Muscle of leg (tissue), 3 donors: ENCODE measurements at regions not wholly inside any gene's neighbourhood (a gene's known extent, or its start where the extent isn't known, plus 50 kb on each side); places are given as distances from the start of the nearest gene placed in this dataset.

ENCODE experiments used
- DNase-seq: peaks from one replicate; pipeline ENCODE4 v3.0.0; 2013
- H3K27ac ChIP-seq: one replicate; pipeline ENCODE4 v1.5.1; 2013; ENCODE audit warnings: mild to moderate bottlenecking, low read length, control low read depth
- H3K27me3 ChIP-seq: one replicate; pipeline ENCODE4 v1.6.1; 2013; ENCODE audit warnings: low read length; ENCODE audit not compliant: control insufficient read depth, insufficient read depth
- H3K36me3 ChIP-seq: one replicate; pipeline ENCODE4 v1.6.1; 2013; ENCODE audit warnings: low read length; ENCODE audit not compliant: control insufficient read depth, insufficient read depth
- H3K4me1 ChIP-seq: one replicate; pipeline ENCODE4 v1.6.1; 2013; ENCODE audit warnings: low read length; ENCODE audit not compliant: control insufficient read depth, insufficient read depth
- H3K4me3 ChIP-seq: one replicate; pipeline ENCODE4 v1.5.1; 2013; ENCODE audit warnings: low read length, control low read depth
- H3K9me3 ChIP-seq: replicated peaks from 2 replicates; pipeline ENCODE4 v1.6.1; 2013; ENCODE audit warnings: low read depth, low read length; ENCODE audit not compliant: control insufficient read depth
- WGBS: methylation state at CpG from one replicate; pipeline ENCODE4 v1.1.5; 2013; ENCODE audit warnings: missing lambda C conversion rate; ENCODE audit not compliant: insufficient coverage; 5-methylcytosine and 5-hydroxymethylcytosine counted together

DNA sequence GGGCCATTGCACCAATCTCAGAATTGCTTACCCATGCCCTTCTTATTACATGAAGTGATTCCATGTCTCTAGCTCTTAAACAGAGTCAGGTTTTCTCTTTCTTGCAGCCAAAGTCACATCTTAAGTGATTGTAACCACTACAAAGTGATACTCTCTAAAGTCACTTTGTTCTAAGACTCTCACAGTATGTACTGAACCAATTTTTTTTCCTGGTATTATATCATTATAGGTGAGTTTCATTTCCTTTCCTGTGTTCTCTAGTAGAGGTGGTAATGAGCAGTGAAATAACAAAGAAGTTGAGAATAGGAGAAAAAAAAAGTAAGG, 66.3 kb upstream of the DARS1 start:
- DNase-seq = no peak
- H3K4me3 ChIP-seq = no peak overlapping the region
- H3K27ac ChIP-seq = no peak overlapping the region
- H3K9me3 ChIP-seq = no peaks in the 10 kb centered on the region
- H3K27me3 ChIP-seq = no peaks in the 10 kb centered on the region
- no peaks in the 10 kb centered on the region for H3K36me3 ChIP-seq
- peaks cover 24% of the 10 kb centered on the region for H3K4me1 ChIP-seq

DNA sequence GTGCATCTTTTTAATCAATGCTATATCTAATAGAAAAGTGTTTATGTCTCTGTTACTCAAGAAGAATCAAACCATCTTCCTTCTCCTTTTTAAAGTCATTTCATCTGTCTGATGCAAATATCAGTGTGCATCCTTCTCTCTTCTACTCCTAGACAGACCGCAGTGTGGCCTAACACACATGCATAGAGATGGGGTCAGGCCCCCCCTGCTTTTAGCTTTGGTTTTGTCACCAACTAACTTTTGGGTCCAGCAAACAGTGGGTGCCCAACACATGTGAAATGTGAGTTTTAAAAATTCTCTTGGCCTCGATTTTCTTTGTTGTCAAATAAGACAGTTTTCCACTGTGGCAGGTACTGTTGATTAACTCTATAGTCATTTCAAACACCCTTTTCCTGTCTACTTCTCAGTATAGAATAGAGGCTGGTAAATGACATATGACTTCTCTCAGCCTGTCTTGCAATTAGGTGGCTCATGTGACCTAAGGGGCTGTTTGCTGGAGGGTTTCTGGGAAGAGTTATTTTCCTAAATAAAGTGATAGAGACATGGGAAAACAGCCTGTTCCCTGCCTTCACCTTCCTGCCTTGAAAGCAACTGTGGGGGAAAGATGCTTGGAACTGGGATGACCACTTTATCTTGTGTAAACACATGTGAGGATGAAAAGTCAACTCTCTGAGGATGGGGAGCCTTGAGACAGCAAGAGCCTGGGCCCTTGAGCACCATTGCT, 65.7 kb upstream of the DARS1 start:
- H3K9me3 ChIP-seq = no peaks in the 10 kb centered on the region
- H3K4me1 ChIP-seq = peaks cover 24% of the 10 kb centered on the region
- DNase-seq = no peak
- H3K27ac ChIP-seq = no peak overlapping the region
- H3K27me3 ChIP-seq = no peaks in the 10 kb centered on the region
- no peak overlapping the region for H3K4me3 ChIP-seq
- no peaks in the 10 kb centered on the region for H3K36me3 ChIP-seq
- no CpG with 5 or more reads among the region's 2 CpGs for WGBS

DNA sequence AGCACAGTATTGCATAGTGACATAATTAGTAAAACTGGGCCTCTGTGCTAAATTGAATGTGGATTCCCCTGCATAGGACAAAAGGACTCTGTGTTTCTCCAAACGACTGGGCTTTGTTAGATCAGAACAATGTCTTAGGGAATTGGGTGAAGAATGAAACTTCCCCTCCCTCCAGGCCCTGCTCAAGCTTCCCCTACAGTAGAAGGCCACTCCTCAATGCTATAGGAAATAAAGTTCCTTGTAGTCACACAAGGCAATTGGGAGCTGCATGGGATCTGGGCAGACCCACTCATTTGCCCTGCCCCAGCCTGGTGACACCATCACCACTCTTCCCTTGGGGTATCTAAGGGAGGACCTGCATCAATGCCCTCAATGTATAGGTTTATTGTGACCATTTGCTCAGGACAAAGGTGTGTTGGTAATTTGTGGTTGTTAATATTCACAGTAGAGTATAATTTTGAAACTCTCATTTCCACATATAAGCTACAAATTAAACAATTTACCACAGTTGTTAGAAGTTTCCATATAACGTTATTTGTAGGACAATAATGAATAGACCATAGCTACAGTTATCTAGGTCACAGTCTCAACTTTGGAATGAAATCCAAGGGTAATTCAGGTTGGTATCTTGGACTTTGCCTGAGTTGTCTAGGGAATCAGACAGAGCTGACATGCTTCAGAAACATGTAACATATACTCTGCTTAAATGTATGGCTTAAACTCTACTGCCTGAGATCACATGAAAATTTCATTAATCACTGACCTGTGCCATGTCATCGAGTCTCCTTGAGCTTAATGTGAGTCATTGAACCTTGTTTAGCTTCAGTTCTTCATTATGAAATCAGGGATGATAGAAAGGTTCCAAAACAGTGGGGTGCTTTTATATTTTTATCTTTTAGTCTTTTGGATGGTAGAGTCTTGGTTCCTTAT, 64.8 kb upstream of the DARS1 start:
- peaks cover 24% of the 10 kb centered on the region for H3K4me1 ChIP-seq
- H3K9me3 ChIP-seq = no peaks in the 10 kb centered on the region
- no CpG with 5 or more reads among the region's 3 CpGs for WGBS
- H3K36me3 ChIP-seq = no peaks in the 10 kb centered on the region
- no peak overlapping the region for H3K27ac ChIP-seq
- no peak overlapping the region for H3K4me3 ChIP-seq
- no peaks in the 10 kb centered on the region for H3K27me3 ChIP-seq
- no peak for DNase-seq

DNA sequence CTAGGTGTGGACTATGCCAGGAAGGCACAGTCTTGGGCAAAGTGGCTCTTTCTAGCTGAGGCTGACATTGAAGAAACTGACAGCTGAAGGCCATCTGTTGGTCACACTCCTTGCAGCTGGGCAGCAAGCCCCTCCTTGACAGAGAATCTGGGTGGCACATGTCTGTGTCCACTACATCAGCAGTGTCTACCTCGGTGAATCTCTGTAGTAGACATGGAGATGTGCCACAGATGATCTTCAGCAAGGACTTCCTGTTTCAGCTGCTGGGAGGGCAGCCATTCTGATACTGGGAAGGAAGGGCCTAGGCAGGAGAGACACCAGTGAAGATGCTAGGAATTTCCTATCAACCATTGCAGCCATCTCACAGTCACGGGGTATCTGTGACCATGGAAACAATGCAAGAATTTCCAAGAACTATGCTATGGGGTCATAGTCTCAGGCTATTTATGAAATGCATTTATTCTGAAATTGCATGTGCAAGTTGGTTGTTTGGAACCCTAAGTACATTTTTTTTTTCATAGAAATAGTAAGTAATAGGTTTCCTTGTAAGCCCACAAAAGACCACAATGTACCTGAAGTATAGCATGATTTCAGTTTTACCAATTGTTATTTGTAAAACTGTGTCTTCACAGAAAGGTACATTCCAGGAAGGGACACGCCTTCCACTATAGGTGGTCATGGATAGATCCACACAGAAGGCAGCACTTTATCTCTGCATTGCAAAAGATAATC, 63.8 kb upstream of the DARS1 start:
- peak; percentile 89 for DNase-seq
- H3K27ac ChIP-seq = peak overlapping the region; percentile 59
- no peaks in the 10 kb centered on the region for H3K27me3 ChIP-seq
- no peaks in the 10 kb centered on the region for H3K36me3 ChIP-seq
- no peaks in the 10 kb centered on the region for H3K9me3 ChIP-seq
- H3K4me3 ChIP-seq = no peak overlapping the region
- H3K4me1 ChIP-seq = peaks cover 24% of the 10 kb centered on the region
- WGBS = 100% methylated on average over 1 of the region's 3 CpGs

DNA sequence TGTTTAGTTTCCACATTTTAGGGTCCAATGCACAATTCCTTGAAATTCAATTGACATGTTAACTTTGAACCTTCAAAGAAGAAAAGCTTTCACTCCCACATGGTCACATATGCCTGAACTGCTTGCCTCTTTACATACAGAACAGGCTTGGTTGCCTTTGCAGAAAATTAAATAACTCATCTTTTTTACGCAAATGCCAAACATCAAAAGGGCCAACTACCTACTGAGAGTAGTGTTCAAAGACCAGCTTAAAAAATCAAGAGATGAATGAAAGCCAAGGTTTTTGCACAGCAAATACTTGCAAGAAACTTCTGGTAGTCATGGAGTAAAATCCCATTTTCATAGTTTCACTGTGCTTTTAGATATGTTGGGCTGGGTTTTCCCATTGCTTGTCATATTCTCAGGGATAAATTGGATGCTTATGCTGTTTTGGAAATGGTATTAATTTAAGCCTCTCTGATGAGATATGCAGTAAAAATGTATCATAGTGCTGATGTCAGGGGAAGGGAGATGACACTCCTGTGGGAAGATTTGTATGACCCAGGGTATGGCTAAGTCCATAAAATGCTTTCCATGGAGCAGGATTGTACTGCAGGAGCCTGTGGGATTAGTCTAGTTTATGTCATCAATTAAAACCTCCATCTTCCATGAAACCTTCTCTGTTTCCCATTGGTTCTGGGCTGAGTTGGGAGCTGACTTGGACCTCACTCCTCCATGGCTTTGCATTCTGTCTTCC, 60.6 kb upstream of the DARS1 start:
- no CpG with 5 or more reads among the region's 1 CpG for WGBS
- DNase-seq = peak; percentile 86

DNA sequence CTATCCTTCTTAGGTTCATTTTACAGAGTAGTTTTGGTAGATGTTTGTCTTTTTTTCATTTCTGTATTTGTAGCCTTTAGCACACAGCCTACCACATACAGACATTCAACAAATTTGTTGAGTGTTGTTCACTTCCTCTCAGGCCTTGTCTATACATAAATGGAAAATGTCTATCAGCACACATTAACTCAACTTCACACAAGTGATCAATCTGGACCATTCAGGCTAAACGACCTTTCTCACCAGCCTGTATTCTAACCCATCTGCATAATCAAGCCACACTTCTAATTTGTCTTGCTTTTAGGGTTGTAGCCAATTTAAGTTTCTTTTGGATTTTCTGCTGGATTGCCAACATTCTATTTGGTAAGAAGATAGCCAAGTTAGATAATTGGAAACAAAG, 59.9 kb upstream of the DARS1 start:
- no peak for DNase-seq
- no CpG with 5 or more reads among the region's 1 CpG for WGBS
- H3K27ac ChIP-seq = peak overlapping the region; percentile 58
- no peaks in the 10 kb centered on the region for H3K36me3 ChIP-seq
- H3K4me1 ChIP-seq = peaks cover 20% of the 10 kb centered on the region
- H3K4me3 ChIP-seq = no peak overlapping the region
- no peaks in the 10 kb centered on the region for H3K9me3 ChIP-seq
- H3K27me3 ChIP-seq = no peaks in the 10 kb centered on the region

More for the DNA sequence above, 60.6 kb upstream of the DARS1 start:
- Histone ChIP-seq H3K9me3 (no peaks in the 10 kb centered on the region), H3K27me3 (no peaks in the 10 kb centered on the region), H3K27ac (peak overlapping the region; percentile 58), H3K36me3 (no peaks in the 10 kb centered on the region), H3K4me1 (peaks cover 20% of the 10 kb centered on the region), H3K4me3 (no peak overlapping the region)
